IgD-negative memory B cell (primary cell): ENCODE measurements at regions not wholly inside any gene's neighbourhood (a gene's known extent, or its start where the extent isn't known, plus 50 kb on each side); places are given as distances from the start of the nearest gene placed in this dataset.

Source experiments
- H3K27ac Mint-ChIP-seq, 3 donors: one replicate each; pipeline ENCODE4 v1.8.0; 2020 to 2022; ENCODE audit warnings: mild to moderate bottlenecking in 3 of 3, mixed read lengths in 3 of 3, moderate library complexity in 1 of 3
- H3K27me3 Mint-ChIP-seq: one replicate; pipeline ENCODE4 v1.8.0; 2021; ENCODE audit warnings: mixed read lengths
- H3K36me3 Mint-ChIP-seq: one replicate; pipeline ENCODE4 v1.8.0; 2020; ENCODE audit warnings: mild to moderate bottlenecking, mixed read lengths
- H3K4me1 Mint-ChIP-seq, 3 donors: one replicate each; pipeline ENCODE4 v1.8.0; 2020 to 2022; ENCODE audit warnings: mixed read lengths in 3 of 3, mild to moderate bottlenecking in 1 of 3
- H3K4me3 Mint-ChIP-seq, 4 donors: one replicate each; pipeline ENCODE4 v1.8.0; 2020 to 2022; ENCODE audit warnings: mild to moderate bottlenecking in 4 of 4, mixed read lengths in 4 of 4, moderate library complexity in 3 of 4
- H3K9me3 Mint-ChIP-seq, 3 donors: one replicate each; pipeline ENCODE4 v1.8.0; 2020 to 2021; ENCODE audit warnings: mixed read lengths in 3 of 3, mild to moderate bottlenecking in 1 of 3

- no peaks in the 10 kb centered on the region for H3K36me3 Mint-ChIP-seq
- no peaks in the 10 kb centered on the region for H3K9me3 Mint-ChIP-seq
- no peak overlapping the region for H3K4me3 Mint-ChIP-seq
- H3K4me1 Mint-ChIP-seq: no peaks in the 10 kb centered on the region
- no peak overlapping the region for H3K27ac Mint-ChIP-seq
- H3K27me3 Mint-ChIP-seq: no peaks in the 10 kb centered on the region
Measured at GRCh38 chr2:154603682-154604081, 94.8 kb upstream of the KCNJ3 start.

GRCh38 chr2:154608438-154608837, 90.1 kb upstream of the KCNJ3 start:
- Mint-ChIP-seq H3K4me3 (no peak overlapping the region), H3K4me1 (no peaks in the 10 kb centered on the region), H3K36me3 (no peaks in the 10 kb centered on the region), H3K9me3 (no peaks in the 10 kb centered on the region), H3K27ac (no peak overlapping the region), H3K27me3 (no peaks in the 10 kb centered on the region)

- no peak overlapping the region for H3K4me3 Mint-ChIP-seq
- no peaks in the 10 kb centered on the region for H3K36me3 Mint-ChIP-seq
- H3K9me3 Mint-ChIP-seq: no peaks in the 10 kb centered on the region
- H3K27ac Mint-ChIP-seq: no peak overlapping the region
- H3K27me3 Mint-ChIP-seq: no peaks in the 10 kb centered on the region
- H3K4me1 Mint-ChIP-seq: no peaks in the 10 kb centered on the region
Measured at GRCh38 chr2:154614906-154615305, 83.6 kb upstream of the KCNJ3 start.

GRCh38 chr2:154616659-154617058, 81.8 kb upstream of the KCNJ3 start:
- Mint-ChIP-seq H3K27ac (no peak overlapping the region), H3K27me3 (no peaks in the 10 kb centered on the region), H3K4me3 (no peak overlapping the region), H3K4me1 (no peaks in the 10 kb centered on the region), H3K36me3 (no peaks in the 10 kb centered on the region), H3K9me3 (no peaks in the 10 kb centered on the region)

- Mint-ChIP-seq H3K27me3 (no peaks in the 10 kb centered on the region), H3K9me3 (no peaks in the 10 kb centered on the region), H3K27ac (no peak overlapping the region), H3K4me3 (no peak overlapping the region), H3K36me3 (no peaks in the 10 kb centered on the region), H3K4me1 (no peaks in the 10 kb centered on the region)
Measured at GRCh38 chr2:154620471-154620870, 78.0 kb upstream of the KCNJ3 start.

GRCh38 chr2:154623819-154624218, 74.7 kb upstream of the KCNJ3 start:
- Mint-ChIP-seq H3K27ac (no peak overlapping the region), H3K27me3 (no peaks in the 10 kb centered on the region), H3K4me1 (no peaks in the 10 kb centered on the region), H3K9me3 (no peaks in the 10 kb centered on the region), H3K4me3 (no peak overlapping the region), H3K36me3 (no peaks in the 10 kb centered on the region)

- H3K36me3 Mint-ChIP-seq: no peaks in the 10 kb centered on the region
- H3K27ac Mint-ChIP-seq: no peak overlapping the region
- no peak overlapping the region for H3K4me3 Mint-ChIP-seq
- no peaks in the 10 kb centered on the region for H3K4me1 Mint-ChIP-seq
- peaks cover 0 to 1% (median 0%) of the 10 kb centered on the region in 3 donors for H3K9me3 Mint-ChIP-seq
- H3K27me3 Mint-ChIP-seq: no peaks in the 10 kb centered on the region
Measured at GRCh38 chr2:154637456-154637855, 61.0 kb upstream of the KCNJ3 start.

- Mint-ChIP-seq H3K9me3 (peaks cover 0 to 1% (median 0%) of the 10 kb centered on the region in 3 donors), H3K36me3 (no peaks in the 10 kb centered on the region), H3K27ac (no peak overlapping the region), H3K4me3 (no peak overlapping the region), H3K27me3 (no peaks in the 10 kb centered on the region), H3K4me1 (no peaks in the 10 kb centered on the region)
Measured at GRCh38 chr2:154638783-154639182, 59.7 kb upstream of the KCNJ3 start.

GRCh38 chr2:154640000-154640399, 58.5 kb upstream of the KCNJ3 start:
- Mint-ChIP-seq H3K4me1 (no peaks in the 10 kb centered on the region), H3K36me3 (no peaks in the 10 kb centered on the region), H3K4me3 (no peak overlapping the region), H3K27me3 (no peaks in the 10 kb centered on the region), H3K9me3 (peaks cover 0 to 1% (median 0%) of the 10 kb centered on the region in 3 donors), H3K27ac (no peak overlapping the region)
